GM19463 (cell line): ENCODE measurements at regions not wholly inside any gene's neighbourhood (a gene's known extent, or its start where the extent isn't known, plus 50 kb on each side); places are given as distances from the start of the nearest gene placed in this dataset.
"Not testable (repeated sequence)": the region's sequence is repeated elsewhere in the genome, so short reads cannot be mapped to it uniquely, and the experiment has no call there.

Experiments
- ATAC-seq: cut with Tn5 transposase; IDR thresholded peaks from one replicate; pipeline ENCODE4 v1.9.1; 2021; ENCODE audit warnings: mild to moderate bottlenecking, moderate library complexity; ENCODE audit not compliant: unreplicated experiment

GRCh38 chr5:25238720-25239119 lies 593.9 kb upstream of the CDH10 start:
- ATAC-seq, result not testable (repeated sequence)

GRCh38 chr5:25224316-25224982 lies 579.7 kb upstream of the CDH10 start:
- ATAC-seq, result no peak

GRCh38 chr5:25199902-25200301 lies 555.1 kb upstream of the CDH10 start:
- ATAC-seq, result not testable (repeated sequence)

- ATAC-seq, result no peak
Measured at GRCh38 chr5:25190521-25191000, 545.8 kb upstream of the CDH10 start.

- ATAC-seq, result no peak
Measured at GRCh38 chr5:25181249-25181648, 536.5 kb upstream of the CDH10 start.

GRCh38 chr5:25162616-25163015 lies 517.8 kb upstream of the CDH10 start:
- ATAC-seq, result not testable (repeated sequence)

- no peak for ATAC-seq
Measured at GRCh38 chr5:25160891-25161290, 516.1 kb upstream of the CDH10 start.

GRCh38 chr5:25150819-25151218 lies 506.0 kb upstream of the CDH10 start:
- no peak for ATAC-seq

- ATAC-seq, result no peak
Measured at GRCh38 chr5:25128606-25129005, 483.8 kb upstream of the CDH10 start.

- no peak for ATAC-seq
Measured at GRCh38 chr5:25119650-25120049, 474.9 kb upstream of the CDH10 start.

- no peak for ATAC-seq
Measured at GRCh38 chr5:25107853-25108252, 463.1 kb upstream of the CDH10 start.

GRCh38 chr5:25099538-25099937 lies 454.8 kb upstream of the CDH10 start:
- ATAC-seq, result no peak

- no peak for ATAC-seq
Measured at GRCh38 chr5:25095261-25095660, 450.5 kb upstream of the CDH10 start.

GRCh38 chr5:25094219-25094618 lies 449.4 kb upstream of the CDH10 start:
- no peak for ATAC-seq

- no peak for ATAC-seq
Measured at GRCh38 chr5:25091921-25092320, 447.1 kb upstream of the CDH10 start.

- no peak for ATAC-seq
Measured at GRCh38 chr5:25090854-25091253, 446.1 kb upstream of the CDH10 start.

GRCh38 chr5:25090275-25090674 lies 445.5 kb upstream of the CDH10 start:
- no peak for ATAC-seq

- not testable (repeated sequence) for ATAC-seq
Measured at GRCh38 chr5:25088689-25089088, 443.9 kb upstream of the CDH10 start.

- ATAC-seq, result not testable (repeated sequence)
Measured at GRCh38 chr5:25083261-25083660, 438.5 kb upstream of the CDH10 start.

GRCh38 chr5:25066239-25066638 lies 421.5 kb upstream of the CDH10 start:
- ATAC-seq, result no peak

- no peak for ATAC-seq
Measured at GRCh38 chr5:25064306-25064705, 419.5 kb upstream of the CDH10 start.

GRCh38 chr5:25060575-25060974 lies 415.8 kb upstream of the CDH10 start:
- no peak for ATAC-seq

- no peak for ATAC-seq
Measured at GRCh38 chr5:25056836-25057235, 412.1 kb upstream of the CDH10 start.
